ENCODE measurements at regions not wholly inside any gene's neighbourhood (a gene's known extent, or its start where the extent isn't known, plus 50 kb on each side); places are given as distances from the start of the nearest gene placed in this dataset.
"Not testable (repeated sequence)": the region's sequence is repeated elsewhere in the genome, so short reads cannot be mapped to it uniquely, and the experiment has no call there.

GRCh38 chr9:104326912-104327311, 177.2 kb upstream of the OR13F1 start:
- no peak for DNase-seq (ENCODE audit: low spot score)

- DNase-seq (ENCODE audit: low spot score) = no peak
These were observed 174.8 kb upstream of the OR13F1 start for GRCh38 chr9:104329245-104329644.

GRCh38 chr9:104330841-104331240, 173.2 kb upstream of the OR13F1 start:
- no peak for DNase-seq (ENCODE audit: low spot score)

- no peak for DNase-seq (ENCODE audit: low spot score)
These were observed 169.5 kb upstream of the OR13F1 start for GRCh38 chr9:104334549-104334948.

- DNase-seq (ENCODE audit: low spot score) = no peak
These were observed 164.4 kb upstream of the OR13F1 start for GRCh38 chr9:104339692-104340091.

GRCh38 chr9:104342552-104342951, 161.5 kb upstream of the OR13F1 start:
- no peak for DNase-seq (ENCODE audit: low spot score)

GRCh38 chr9:104345061-104345460, 159.0 kb upstream of the OR13F1 start:
- DNase-seq (ENCODE audit: low spot score) = no peak

- DNase-seq (ENCODE audit: low spot score) = no peak
These were observed 153.5 kb upstream of the OR13F1 start for GRCh38 chr9:104350541-104350940.

GRCh38 chr9:104351726-104352125, 152.3 kb upstream of the OR13F1 start:
- no peak for DNase-seq (ENCODE audit: low spot score)

- DNase-seq (ENCODE audit: low spot score) = no peak
These were observed 142.9 kb upstream of the OR13F1 start for GRCh38 chr9:104361207-104361606.

- DNase-seq (ENCODE audit: low spot score) = no peak
These were observed 141.1 kb upstream of the OR13F1 start for GRCh38 chr9:104362912-104363472.

- no peak for DNase-seq (ENCODE audit: low spot score)
These were observed 136.6 kb upstream of the OR13F1 start for GRCh38 chr9:104367507-104367906.

- not testable (repeated sequence) for DNase-seq (ENCODE audit: low spot score)
These were observed 135.7 kb upstream of the OR13F1 start for GRCh38 chr9:104368318-104368717.

- DNase-seq (ENCODE audit: low spot score) = no peak
These were observed 129.4 kb upstream of the OR13F1 start for GRCh38 chr9:104374711-104375110.

- DNase-seq (ENCODE audit: low spot score) = no peak
These were observed 118.0 kb upstream of the OR13F1 start for GRCh38 chr9:104386013-104386412.

GRCh38 chr9:104386425-104387069, 117.5 kb upstream of the OR13F1 start:
- DNase-seq (ENCODE audit: low spot score) = peak; percentile 15

GRCh38 chr9:104388071-104388470, 116.0 kb upstream of the OR13F1 start:
- no peak for DNase-seq (ENCODE audit: low spot score)

GRCh38 chr9:104389341-104389740, 114.7 kb upstream of the OR13F1 start:
- no peak for DNase-seq (ENCODE audit: low spot score)

GRCh38 chr9:104394901-104395300, 109.2 kb upstream of the OR13F1 start:
- peak; percentile 65 for DNase-seq (ENCODE audit: low spot score)

GRCh38 chr9:104412238-104412637, 91.8 kb upstream of the OR13F1 start:
- DNase-seq (ENCODE audit: low spot score) = no peak

GRCh38 chr9:104416470-104416869, 87.6 kb upstream of the OR13F1 start:
- DNase-seq (ENCODE audit: low spot score) = no peak

- DNase-seq (ENCODE audit: low spot score) = no peak
These were observed 86.8 kb upstream of the OR13F1 start for GRCh38 chr9:104417296-104417695.

- DNase-seq (ENCODE audit: low spot score) = no peak
These were observed 75.0 kb upstream of the OR13F1 start for GRCh38 chr9:104429031-104429546.

- DNase-seq (ENCODE audit: low spot score) = no peak
These were observed 69.0 kb upstream of the OR13F1 start for GRCh38 chr9:104435059-104435458.

All from HT-29 (cell line).